ENCODE measurements at regions not wholly inside any gene's neighbourhood (a gene's known extent, or its start where the extent isn't known, plus 50 kb on each side); places are given as distances from the start of the nearest gene placed in this dataset.
A peak's percentile ranks its signal among the peaks of the same experiment; 100 is the strongest.

DNA sequence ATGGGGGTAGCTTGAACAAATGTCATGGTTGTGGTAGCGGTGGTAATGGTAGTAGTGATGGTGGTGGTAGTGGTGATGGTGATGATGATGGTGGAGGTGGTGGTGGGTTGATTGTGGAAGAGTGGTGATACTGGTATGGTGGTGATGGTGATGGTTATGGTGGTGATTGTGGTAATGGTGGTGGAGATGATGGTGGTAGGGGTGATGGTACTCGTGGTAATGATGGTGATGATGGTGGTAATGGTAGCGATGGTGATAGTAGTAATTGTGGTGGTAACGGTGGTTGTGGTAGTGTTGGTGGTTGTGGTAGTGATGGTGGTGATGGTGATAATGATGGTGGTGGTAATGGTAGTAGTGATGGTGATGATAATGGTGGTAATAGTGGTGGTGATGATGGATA is 65.7 kb upstream of the SDK1 start:
- DNase-seq, result no peak

- DNase-seq, result no peak
Observed at GRCh38 chr7:3236268-3236667, 64.8 kb upstream of the SDK1 start.

DNA sequence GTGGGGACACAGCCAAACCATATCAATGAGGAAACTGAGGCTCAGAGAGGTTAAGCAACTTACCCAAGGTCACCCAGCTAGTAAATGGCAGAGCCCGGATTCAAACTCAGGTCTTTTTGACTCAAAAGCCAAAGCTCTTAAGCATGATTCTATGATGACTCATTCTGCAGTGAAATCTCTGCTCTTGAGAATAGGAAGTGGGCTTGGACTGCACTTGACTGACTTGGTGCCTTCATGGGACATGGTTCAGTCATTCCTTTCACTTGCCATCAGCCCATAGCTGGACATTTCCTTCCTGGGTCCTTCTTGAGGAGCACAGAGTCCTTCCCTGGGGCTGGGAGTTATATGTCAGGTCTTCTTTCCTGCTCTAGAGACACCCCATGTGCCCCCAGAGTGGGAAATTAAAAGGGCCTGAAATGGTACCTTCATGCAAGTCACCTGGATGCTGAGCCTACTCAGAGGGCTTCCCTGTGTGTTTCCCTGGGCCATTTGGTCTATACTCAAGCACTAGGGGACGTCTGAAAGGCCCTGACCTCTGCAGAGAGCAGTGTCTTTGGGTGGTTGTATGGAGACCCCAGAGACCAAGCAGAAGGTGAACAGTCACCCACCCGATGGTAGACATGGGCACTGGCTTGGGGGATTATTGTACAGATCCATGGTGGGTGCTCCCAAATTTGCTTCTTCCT is 62.4 kb upstream of the SDK1 start:
- DNase-seq, result no peak

DNA sequence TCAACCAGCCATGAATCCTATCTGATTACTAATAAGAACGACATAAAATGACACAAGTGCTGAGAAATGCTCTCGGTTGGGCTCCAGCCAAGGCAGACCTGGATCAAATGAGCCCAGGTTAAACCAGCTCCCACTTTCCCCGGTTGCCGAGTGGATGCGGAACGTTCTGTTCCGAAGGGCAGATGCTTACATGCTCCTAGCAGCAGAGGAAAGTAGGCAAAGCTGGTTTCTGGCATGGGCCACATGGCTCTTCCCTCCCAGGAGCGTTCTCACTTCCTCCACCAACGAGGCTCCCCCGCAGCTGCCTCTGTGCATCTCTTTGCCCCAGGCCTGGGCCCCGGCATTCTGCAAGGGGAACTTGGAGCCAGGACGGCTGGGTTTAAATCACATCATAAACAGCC is 61.8 kb upstream of the SDK1 start:
- DNase-seq, result no peak

GRCh38 chr7:3240826-3241430 is 60.1 kb upstream of the SDK1 start:
- no peak for DNase-seq

- DNase-seq, result no peak
Observed at GRCh38 chr7:3241686-3242258, 59.3 kb upstream of the SDK1 start.

- DNase-seq, result no peak
Observed at GRCh38 chr7:3242398-3242972, 58.6 kb upstream of the SDK1 start.

DNA sequence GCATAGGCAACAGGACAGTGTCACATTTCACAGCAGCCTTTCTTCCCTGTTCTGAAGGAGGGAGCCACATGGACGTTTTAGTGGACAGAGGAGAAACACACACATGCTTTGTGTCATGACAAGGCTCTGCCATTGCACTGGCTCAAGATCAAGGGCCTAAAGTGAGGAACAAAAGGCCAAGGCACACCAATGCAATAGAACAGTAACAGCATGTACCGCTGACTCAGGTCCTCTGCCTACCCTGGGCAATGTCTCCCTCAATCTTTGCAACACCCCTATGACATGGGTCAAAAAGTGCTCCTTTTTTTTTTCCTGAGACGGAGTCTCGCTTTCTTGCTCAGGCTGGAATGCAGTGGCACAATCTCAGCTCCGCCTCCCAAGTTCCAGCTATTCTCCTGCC is 57.8 kb upstream of the SDK1 start:
- DNase-seq, result no peak

- DNase-seq, result no peak
Observed at GRCh38 chr7:3243680-3244079, 57.4 kb upstream of the SDK1 start.

- DNase-seq, result peak; percentile 74
Observed at GRCh38 chr7:3244241-3244814, 56.7 kb upstream of the SDK1 start.

DNA sequence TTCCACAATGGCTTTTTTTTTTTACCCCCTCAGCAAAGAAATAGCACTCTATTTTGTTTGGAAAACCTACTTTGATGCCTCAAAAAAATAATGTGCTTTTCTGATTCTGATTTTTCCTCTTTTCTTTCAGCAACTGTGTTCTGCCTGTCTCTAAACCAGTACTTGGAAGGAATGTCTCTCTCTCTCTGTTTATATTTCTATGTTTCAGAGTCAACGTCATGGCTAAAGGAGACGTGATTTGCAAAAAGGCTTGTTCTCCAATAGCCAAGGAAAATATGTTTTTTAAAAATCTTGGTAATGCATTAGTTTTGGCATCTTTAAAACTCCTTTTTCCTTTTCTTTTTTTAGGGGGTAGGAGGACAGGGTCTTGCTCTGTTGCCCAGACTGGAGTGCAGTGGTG is 56.0 kb upstream of the SDK1 start:
- no peak for DNase-seq

DNA sequence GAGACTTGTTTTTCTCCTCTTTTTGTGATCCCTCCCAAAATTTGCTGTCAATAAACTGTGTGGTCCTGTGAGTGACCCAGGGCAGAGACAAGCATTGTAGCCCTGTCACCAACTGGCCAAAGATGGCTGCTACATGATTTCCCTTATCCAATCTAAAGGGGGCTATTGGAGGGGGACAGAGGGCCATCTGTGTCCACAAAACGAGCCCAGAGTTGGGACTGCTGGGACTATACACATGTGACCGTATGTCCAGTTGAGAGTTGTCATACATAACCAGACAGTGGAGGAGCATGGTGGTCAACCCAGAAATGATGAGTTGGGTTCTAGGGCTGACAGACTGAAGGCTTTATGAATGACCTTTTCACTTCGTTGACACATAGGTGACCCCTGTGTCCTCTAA is 55.3 kb upstream of the SDK1 start:
- no peak for DNase-seq

DNA sequence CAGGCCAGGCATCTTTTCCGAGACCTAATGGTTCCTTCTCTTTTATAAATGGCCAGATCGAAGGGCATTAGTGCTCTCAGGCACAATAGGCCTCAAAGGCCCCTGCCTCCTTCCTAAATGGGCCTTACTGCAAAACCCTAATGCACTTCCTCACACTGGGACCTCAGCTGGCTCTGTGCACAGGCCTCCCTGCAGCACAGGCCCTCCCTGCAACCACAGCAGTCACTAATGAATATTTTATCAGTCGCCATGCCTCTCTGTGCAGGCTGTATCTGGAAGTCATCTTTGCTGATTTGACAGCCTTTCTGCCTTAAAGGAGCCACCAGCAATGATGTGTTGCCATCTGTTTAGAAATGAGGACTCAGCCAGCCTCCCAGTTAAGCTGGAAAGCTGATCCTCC is 54.9 kb upstream of the SDK1 start:
- no peak for DNase-seq

DNA sequence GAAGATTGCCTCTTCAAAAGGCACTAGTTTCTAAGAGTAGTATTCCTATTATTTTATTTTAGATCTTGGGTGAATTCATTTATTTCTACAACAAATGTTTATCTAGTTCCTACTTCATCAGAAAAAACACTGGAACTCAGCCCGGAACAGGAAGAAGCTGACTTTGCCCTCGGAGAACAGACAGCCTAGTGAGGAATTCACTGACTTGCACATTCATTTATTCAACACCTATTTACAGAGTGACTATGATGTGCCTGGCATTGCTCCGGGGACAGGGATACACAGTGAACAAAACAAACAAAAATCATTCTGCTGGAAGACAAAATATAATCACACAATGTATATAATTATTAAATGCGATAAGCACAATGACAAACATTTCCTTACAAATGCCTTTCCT is 54.4 kb upstream of the SDK1 start:
- no peak for DNase-seq

GRCh38 chr7:3250725-3251124 is 50.3 kb upstream of the SDK1 start:
- no peak for DNase-seq

Measured in fibroblast of skin of back (primary cell).